Choroid plexus epithelial cell (primary cell): ENCODE measurements at regions not wholly inside any gene's neighbourhood (a gene's known extent, or its start where the extent isn't known, plus 50 kb on each side); places are given as distances from the start of the nearest gene placed in this dataset.

Experiments
- DNase-seq: peaks from one replicate; pipeline ENCODE4 v3.0.0-alpha.2; 2010; ENCODE audit warnings: low read depth
- H3K4me3 ChIP-seq: 2 replicates; pipeline ENCODE4 v1.5.1; 2011; ENCODE audit warnings: low read depth, mild to moderate bottlenecking, control low read depth, low read length, moderate library complexity
- CTCF ChIP-seq: conservative IDR thresholded peaks from 2 replicates; pipeline ENCODE4 v1.5.1; 2011; ENCODE audit warnings: low read depth, mild to moderate bottlenecking, control low read depth, inconsistent platforms, low read length, moderate library complexity

DNA sequence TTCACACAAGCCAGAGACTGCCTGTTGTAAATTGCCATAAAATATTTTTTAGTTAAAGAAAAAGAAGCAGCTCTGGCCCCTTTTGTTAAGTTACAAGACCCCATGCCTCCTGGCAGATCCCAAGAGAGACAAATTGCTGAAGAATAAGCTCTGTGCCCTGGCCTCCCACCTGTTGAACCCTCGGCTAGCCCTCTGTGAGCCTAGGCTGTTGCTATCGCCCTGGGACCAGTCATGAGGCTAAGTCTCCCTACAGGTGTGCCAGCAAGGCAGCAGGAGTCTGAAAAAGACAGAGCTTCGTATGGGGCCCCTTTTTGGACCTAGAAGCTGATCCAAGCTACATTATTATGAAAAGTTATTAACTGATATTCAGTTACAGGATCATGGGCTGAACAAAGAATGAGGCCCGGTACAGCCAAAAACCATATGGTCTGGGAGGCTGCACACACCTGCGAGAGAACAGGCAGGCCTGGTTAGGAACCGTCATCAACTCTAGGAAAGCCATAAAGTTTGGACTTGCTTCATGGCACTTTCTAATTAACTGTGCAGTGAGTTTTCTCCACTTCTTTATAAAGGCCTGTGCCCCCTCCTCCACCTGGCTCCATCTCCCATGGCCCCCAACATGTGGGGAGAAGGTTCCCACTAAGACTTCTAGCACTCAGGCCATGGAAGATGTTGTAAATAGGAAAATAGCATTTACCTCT, 384.7 kb downstream of the ENC1 start:
- no peak for DNase-seq
- no peak overlapping the region for H3K4me3 ChIP-seq
- TF ChIP-seq CTCF = no peak

DNA sequence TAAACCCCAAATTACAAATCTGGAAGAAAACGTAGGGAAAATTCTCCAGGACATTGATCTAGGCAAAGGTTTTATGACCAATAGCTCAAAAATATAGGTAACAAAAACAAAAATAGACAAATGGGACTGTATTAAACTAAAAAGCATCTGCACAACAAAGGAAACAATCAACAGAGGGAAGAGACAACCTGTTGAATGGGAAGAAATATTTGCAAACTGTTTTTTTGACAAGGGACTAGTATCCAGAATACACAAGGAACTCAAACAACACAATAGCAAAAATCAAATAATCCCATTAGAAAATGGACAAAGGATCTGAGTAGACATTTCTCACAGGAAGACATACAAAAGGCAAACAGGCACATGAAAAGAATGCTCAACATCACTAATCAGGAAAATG, 386.3 kb downstream of the ENC1 start:
- TF ChIP-seq CTCF = no peak
- no peak for DNase-seq
- no peak overlapping the region for H3K4me3 ChIP-seq

DNA sequence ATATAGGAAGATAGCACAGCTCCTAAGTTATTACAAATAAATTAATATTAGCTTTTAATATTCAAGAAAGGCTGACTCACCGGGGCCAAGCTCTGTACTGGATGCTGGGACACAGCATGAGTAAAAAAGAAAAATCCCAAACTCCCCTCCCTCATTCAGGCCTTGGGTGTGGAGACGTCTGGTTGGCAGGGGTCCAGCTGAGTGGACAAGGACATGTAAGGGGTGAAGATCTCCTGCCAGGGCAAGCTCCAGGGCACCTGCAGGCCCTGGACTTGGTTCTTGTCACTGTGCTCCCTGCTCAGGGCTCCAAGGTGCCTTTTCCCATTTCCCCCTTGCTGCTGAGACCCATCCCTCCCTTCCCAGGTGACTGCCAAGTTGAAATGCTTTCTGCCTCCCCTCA, 388.5 kb downstream of the ENC1 start:
- no peak for TF ChIP-seq CTCF
- H3K4me3 ChIP-seq = no peak overlapping the region
- DNase-seq = no peak

DNA sequence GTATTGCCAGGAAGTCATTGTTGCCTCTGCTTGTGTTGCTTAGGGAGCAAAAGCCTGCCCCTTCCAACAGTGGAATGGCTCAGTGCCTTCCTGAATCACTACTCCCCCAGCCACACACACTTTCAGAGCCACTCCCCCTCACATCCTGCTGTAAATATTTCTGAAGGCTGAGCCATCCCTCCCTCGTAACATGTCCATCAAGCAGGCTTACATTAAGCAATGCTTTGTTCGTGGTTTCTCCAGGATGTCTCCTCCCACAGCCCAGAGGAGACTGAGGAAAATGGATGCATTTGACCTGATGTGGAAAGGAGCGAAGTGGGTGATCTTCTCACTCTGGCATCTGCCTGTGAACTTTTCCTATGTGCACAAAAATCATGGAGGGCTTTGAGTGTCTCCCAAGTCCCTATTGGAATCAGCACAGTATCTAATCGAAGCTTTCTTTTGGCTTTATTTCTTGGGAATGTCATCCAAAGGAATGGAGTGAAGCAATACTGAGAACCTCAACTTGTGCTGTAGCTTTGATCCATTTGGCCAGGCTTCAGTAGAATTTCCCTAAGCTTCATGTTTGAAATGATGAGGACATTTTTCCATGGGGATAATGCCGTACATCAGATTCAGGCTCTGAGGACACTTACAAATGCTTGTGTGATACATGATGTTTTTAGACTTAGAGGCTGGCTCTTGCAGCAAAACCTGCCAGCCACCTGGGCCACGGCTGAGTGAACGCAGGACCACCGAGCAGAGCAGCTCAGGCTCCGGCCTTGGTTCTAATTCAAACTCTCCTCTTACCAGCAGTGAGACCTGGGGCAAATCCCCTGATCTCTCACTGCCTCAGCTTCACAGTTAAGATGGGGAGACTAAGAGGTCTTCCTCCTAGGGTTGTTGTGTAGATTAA, 389.1 kb downstream of the ENC1 start:
- H3K4me3 ChIP-seq = no peak overlapping the region
- peak; percentile 96 for DNase-seq
- no peak for TF ChIP-seq CTCF

- no peak for TF ChIP-seq CTCF
- no peak for DNase-seq
Measured at GRCh38 chr5:74250304-74251102, 390.0 kb downstream of the ENC1 start.

GRCh38 chr5:74248576-74248975, 392.0 kb downstream of the ENC1 start:
- H3K4me3 ChIP-seq = no peak overlapping the region
- no peak for DNase-seq

More at GRCh38 chr5:74250304-74251102, 390.0 kb downstream of the ENC1 start:
- no peak overlapping the region for H3K4me3 ChIP-seq

More at GRCh38 chr5:74248576-74248975, 392.0 kb downstream of the ENC1 start:
- TF ChIP-seq CTCF = no peak
